ENCODE measurements at regions not wholly inside any gene's neighbourhood (a gene's known extent, or its start where the extent isn't known, plus 50 kb on each side); places are given as distances from the start of the nearest gene placed in this dataset.

DNA sequence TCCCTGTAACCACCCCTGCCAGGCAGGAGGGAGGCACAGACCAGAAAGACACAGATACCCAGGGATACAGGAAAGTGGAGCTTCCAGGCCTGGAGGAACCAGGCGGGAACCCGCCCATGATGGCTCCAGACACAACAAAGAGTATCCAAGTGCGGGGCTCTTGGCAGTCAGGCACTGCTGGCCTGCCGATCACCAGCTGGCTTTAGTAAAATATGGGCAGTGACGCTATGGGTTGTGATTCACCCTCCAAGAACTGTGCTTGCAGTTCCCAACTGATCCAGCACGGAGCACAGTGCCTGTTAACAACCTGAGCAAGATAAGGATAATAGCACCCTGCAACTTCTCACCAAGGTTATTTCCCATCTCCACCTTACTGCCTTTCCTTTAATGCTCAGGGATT is 463.3 kb downstream of the IRX1 start:
- peak overlapping the region in 1 of 2 donors; percentile 66 for H3K27ac ChIP-seq
- peaks cover 0 to 6% of the 10 kb centered on the region in 2 donors for H3K4me1 ChIP-seq
- peak in 1 of 2 donors; percentile 76 for DNase-seq (ENCODE audit: low spot score in 2 of 2)
- no peak overlapping the region for H3K4me3 ChIP-seq
- no peaks in the 10 kb centered on the region for H3K9me3 ChIP-seq
- H3K27me3 ChIP-seq: no peaks in the 10 kb centered on the region
- TF ChIP-seq, protein P1, sequence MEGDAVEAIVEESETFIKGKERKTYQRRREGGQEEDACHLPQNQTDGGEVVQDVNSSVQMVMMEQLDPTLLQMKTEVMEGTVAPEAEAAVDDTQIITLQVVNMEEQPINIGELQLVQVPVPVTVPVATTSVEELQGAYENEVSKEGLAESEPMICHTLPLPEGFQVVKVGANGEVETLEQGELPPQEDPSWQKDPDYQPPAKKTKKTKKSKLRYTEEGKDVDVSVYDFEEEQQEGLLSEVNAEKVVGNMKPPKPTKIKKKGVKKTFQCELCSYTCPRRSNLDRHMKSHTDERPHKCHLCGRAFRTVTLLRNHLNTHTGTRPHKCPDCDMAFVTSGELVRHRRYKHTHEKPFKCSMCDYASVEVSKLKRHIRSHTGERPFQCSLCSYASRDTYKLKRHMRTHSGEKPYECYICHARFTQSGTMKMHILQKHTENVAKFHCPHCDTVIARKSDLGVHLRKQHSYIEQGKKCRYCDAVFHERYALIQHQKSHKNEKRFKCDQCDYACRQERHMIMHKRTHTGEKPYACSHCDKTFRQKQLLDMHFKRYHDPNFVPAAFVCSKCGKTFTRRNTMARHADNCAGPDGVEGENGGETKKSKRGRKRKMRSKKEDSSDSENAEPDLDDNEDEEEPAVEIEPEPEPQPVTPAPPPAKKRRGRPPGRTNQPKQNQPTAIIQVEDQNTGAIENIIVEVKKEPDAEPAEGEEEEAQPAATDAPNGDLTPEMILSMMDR (IDR thresholded peaks at IDR 0.05): peak in 1 of 3 experiments; percentile 4
- intact Hi-C loops (cut with DNase I): no loop called here
- H3K36me3 ChIP-seq: no peaks in the 10 kb centered on the region

- no peaks in the 10 kb centered on the region for H3K36me3 ChIP-seq
- TF ChIP-seq, protein P1 (IDR thresholded peaks at IDR 0.05): no peak
- intact Hi-C loops (cut with DNase I): no loop called here
- H3K4me3 ChIP-seq: no peak overlapping the region
- no peaks in the 10 kb centered on the region for H3K4me1 ChIP-seq
- no peaks in the 10 kb centered on the region for H3K9me3 ChIP-seq
- H3K27ac ChIP-seq: no peak overlapping the region
- H3K27me3 ChIP-seq: no peaks in the 10 kb centered on the region
- DNase-seq (ENCODE audit: low spot score in 2 of 2): no peak
Observed at GRCh38 chr5:4065472-4066320, 470.1 kb downstream of the IRX1 start.

GRCh38 chr5:4068171-4068570 is 472.5 kb downstream of the IRX1 start:
- TF ChIP-seq, protein P1 (IDR thresholded peaks at IDR 0.05): no peak
- DNase-seq (ENCODE audit: low spot score in 2 of 2): no peak
- H3K27me3 ChIP-seq: no peaks in the 10 kb centered on the region
- no peaks in the 10 kb centered on the region for H3K9me3 ChIP-seq
- no peak overlapping the region for H3K4me3 ChIP-seq
- H3K36me3 ChIP-seq: no peaks in the 10 kb centered on the region
- intact Hi-C loops (cut with DNase I): no loop called here
- H3K4me1 ChIP-seq: no peaks in the 10 kb centered on the region
- H3K27ac ChIP-seq: no peak overlapping the region

- H3K36me3 ChIP-seq: no peaks in the 10 kb centered on the region
- DNase-seq (ENCODE audit: low spot score in 2 of 2): no peak
- no peaks in the 10 kb centered on the region for H3K4me1 ChIP-seq
- TF ChIP-seq, protein P1 (IDR thresholded peaks at IDR 0.05): no peak
- intact Hi-C loops (cut with DNase I): no loop called here
- no peaks in the 10 kb centered on the region for H3K9me3 ChIP-seq
- no peak overlapping the region for H3K4me3 ChIP-seq
- H3K27ac ChIP-seq: no peak overlapping the region
- no peaks in the 10 kb centered on the region for H3K27me3 ChIP-seq
Observed at GRCh38 chr5:4078544-4078943, 482.9 kb downstream of the IRX1 start.

- intact Hi-C loops (cut with DNase I): no loop called here
Observed at GRCh38 chr5:4079831-4080230, 484.2 kb downstream of the IRX1 start.

More at GRCh38 chr5:4079831-4080230, 484.2 kb downstream of the IRX1 start:
- H3K4me3 ChIP-seq: no peak overlapping the region
- no peaks in the 10 kb centered on the region for H3K9me3 ChIP-seq
- H3K27me3 ChIP-seq: no peaks in the 10 kb centered on the region
- H3K36me3 ChIP-seq: no peaks in the 10 kb centered on the region
- no peak for DNase-seq (ENCODE audit: low spot score in 2 of 2)
- H3K27ac ChIP-seq: no peak overlapping the region
- TF ChIP-seq, protein P1 (IDR thresholded peaks at IDR 0.05): no peak
- no peaks in the 10 kb centered on the region for H3K4me1 ChIP-seq
